ENCODE measurements at regions not wholly inside any gene's neighbourhood (a gene's known extent, or its start where the extent isn't known, plus 50 kb on each side); places are given as distances from the start of the nearest gene placed in this dataset.

- TF ChIP-seq SLC30A9 (CRISPR knock-in tag; IDR thresholded peaks at IDR 0.05) (no peak), EGR1 (conservative IDR thresholded peaks at IDR 0.05) (no peak), ZNF274 (IDR thresholded peaks at IDR 0.05; ENCODE audit: borderline replicate concordance, low read depth, low read length) (no peak), CHD4 (IDR thresholded peaks at IDR 0.05; ENCODE audit: insufficient read depth, insufficient replicate concordance, low read depth, low read length, poor library complexity, severe bottlenecking) (no peak), BCLAF1 (IDR thresholded peaks at IDR 0.05; ENCODE audit: borderline replicate concordance in 1 of 2, control insufficient read depth in 1 of 2, low read depth in 2 of 2, low read length in 1 of 2) (no peak), MED1 (CRISPR knock-in tag; IDR thresholded peaks at IDR 0.05; ENCODE audit: borderline replicate concordance) (no peak), POLR2AphosphoS5 (IDR thresholded peaks at IDR 0.05; ENCODE audit: control insufficient read depth, insufficient read depth, low read depth, low read length) (no peak), HDGF (IDR thresholded peaks at IDR 0.05) (no peak), SIRT6 (IDR thresholded peaks at IDR 0.05; ENCODE audit: low read depth, low read length) (no peak)
Measured at GRCh38 chr6:168208402-168208801, 111.2 kb downstream of the DACT2 start.
